Ishikawa (cell line): ENCODE measurements at regions not wholly inside any gene's neighbourhood (a gene's known extent, or its start where the extent isn't known, plus 50 kb on each side); places are given as distances from the start of the nearest gene placed in this dataset.

ENCODE experiments used
- CEBPB ChIP-seq: IDR thresholded peaks from 2 replicates; pipeline ENCODE4 v1.6.1; 2012
- CREB1 ChIP-seq: IDR thresholded peaks from 2 replicates; pipeline ENCODE4 v1.6.1; 2012; ENCODE audit warnings: low read depth
- EGR1 ChIP-seq: IDR thresholded peaks from 2 replicates; pipeline ENCODE4 v1.6.1; 2012
- EP300 ChIP-seq: IDR thresholded peaks from 2 replicates; pipeline ENCODE4 v1.6.1; 2012; ENCODE audit warnings: borderline replicate concordance
- FOXM1 ChIP-seq: IDR thresholded peaks from 2 replicates; pipeline ENCODE4 v1.6.1; 2012; ENCODE audit warnings: low read depth, borderline replicate concordance
- NFIC ChIP-seq: IDR thresholded peaks from 2 replicates; pipeline ENCODE4 v1.6.1; 2012
- RAD21 ChIP-seq: IDR thresholded peaks from 2 replicates; pipeline ENCODE4 v1.6.1; 2012; ENCODE audit warnings: low read depth
- REST ChIP-seq: IDR thresholded peaks from 2 replicates; pipeline ENCODE4 v1.6.1; 2012; ENCODE audit warnings: low read depth, mild to moderate bottlenecking
- TAF1 ChIP-seq: IDR thresholded peaks from 2 replicates; pipeline ENCODE4 v1.6.1; 2012; ENCODE audit warnings: low read depth, mild to moderate bottlenecking
- TCF12 ChIP-seq: IDR thresholded peaks from 2 replicates; pipeline ENCODE4 v1.6.1; 2012; ENCODE audit warnings: low read depth
- TEAD4 ChIP-seq: IDR thresholded peaks from 2 replicates; pipeline ENCODE4 v1.6.1; 2012
- YY1 ChIP-seq: IDR thresholded peaks from 2 replicates; pipeline ENCODE4 v1.6.1; 2012; ENCODE audit warnings: low read depth
- ZBTB7A ChIP-seq: IDR thresholded peaks from 2 replicates; pipeline ENCODE4 v1.6.1; 2012; ENCODE audit warnings: low read depth
- TF ChIP-seq, protein P1 (sequence below): IDR thresholded peaks from 2 replicates; pipeline ENCODE4 v1.6.1; 2012
- TF ChIP-seq, protein P2 (sequence below): IDR thresholded peaks from 2 replicates; pipeline ENCODE4 v1.6.1; 2012

DNA sequence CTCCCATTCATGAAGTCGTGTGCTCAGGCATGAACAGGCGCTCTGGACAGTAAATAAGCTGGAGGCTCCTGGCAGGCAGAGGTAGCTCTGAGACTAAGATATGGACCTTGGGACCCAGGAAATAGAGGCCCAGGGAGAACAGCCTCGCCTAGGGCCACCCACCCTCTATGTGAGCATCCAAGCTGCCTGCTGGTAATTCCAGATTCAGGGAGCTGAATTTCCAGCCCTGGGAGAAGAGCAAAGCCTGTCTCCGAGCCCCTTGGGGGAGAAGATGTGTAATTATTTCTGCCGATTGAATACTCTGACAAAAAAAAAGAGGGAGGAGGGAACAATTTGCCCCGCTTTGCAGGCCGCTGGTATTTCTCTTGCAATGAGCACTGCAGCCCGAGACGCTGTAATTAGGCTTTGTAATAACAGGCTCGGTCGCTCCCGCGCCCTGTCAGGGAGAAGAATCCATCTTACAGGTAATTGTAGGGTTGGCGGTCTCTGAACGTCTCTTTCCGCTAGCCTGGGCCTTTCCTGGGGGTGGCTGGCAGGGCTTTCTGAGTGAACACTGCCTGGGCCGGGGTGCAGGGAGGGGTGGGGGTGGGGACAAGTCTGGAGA is 131.5 kb downstream of the WNT7A start:
- TF ChIP-seq FOXM1 (no peak), RAD21 (no peak)

DNA sequence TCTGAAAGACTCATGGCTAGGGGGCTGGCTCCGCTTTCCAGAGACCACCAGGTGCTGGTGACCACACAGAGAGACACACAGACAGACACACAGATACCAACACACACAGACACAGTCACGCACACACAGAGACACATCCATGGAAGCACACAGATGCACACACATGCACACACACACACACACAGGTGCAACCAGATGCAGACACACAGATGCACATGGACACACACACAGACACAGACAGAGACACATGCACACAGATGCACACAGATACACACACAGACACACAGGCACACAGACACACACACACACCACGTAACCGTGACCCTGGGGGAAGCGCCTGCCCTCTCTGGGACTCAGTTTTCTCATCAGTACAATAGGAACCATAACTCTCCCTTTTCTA is 132.2 kb downstream of the WNT7A start:
- TF ChIP-seq, protein P1, sequence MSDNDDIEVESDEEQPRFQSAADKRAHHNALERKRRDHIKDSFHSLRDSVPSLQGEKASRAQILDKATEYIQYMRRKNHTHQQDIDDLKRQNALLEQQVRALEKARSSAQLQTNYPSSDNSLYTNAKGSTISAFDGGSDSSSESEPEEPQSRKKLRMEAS: no peak
- TF ChIP-seq YY1: no peak
- no peak for TF ChIP-seq NFIC
- no peak for TF ChIP-seq CEBPB

DNA sequence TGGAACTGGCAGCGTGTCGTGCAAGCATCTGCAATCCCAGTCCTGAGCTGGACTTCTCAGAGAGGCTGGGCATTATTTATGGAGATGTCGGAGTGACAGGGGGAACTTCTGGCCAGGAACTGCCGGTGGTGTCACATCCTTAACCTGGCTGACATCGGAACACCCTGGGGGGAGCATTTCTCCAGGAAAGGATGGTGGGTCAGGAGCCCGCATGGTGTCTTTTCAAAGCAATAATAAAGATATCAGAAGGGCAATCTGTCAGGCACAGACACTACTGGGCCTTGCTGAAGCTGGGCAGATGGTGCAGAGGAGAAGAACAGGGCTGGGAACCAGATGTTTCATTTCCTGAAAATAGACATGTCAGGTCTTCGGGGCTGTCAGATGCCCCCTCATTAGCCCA is 133.5 kb downstream of the WNT7A start:
- TF ChIP-seq TAF1: no peak
- TF ChIP-seq CEBPB: no peak
- TF ChIP-seq, protein P2, sequence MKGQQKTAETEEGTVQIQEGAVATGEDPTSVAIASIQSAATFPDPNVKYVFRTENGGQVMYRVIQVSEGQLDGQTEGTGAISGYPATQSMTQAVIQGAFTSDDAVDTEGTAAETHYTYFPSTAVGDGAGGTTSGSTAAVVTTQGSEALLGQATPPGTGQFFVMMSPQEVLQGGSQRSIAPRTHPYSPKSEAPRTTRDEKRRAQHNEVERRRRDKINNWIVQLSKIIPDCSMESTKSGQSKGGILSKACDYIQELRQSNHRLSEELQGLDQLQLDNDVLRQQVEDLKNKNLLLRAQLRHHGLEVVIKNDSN: no peak
- no peak for TF ChIP-seq EGR1
- no peak for TF ChIP-seq REST
- no peak for TF ChIP-seq ZBTB7A
- TF ChIP-seq YY1: no peak
- no peak for TF ChIP-seq TEAD4

GRCh38 chr3:13745636-13746035 is 134.2 kb downstream of the WNT7A start:
- no peak for TF ChIP-seq CREB1
- TF ChIP-seq ZBTB7A: no peak
- TF ChIP-seq EP300: no peak
- no peak for TF ChIP-seq CEBPB
- TF ChIP-seq, protein P2: no peak
- TF ChIP-seq, protein P1: no peak
- TF ChIP-seq REST: no peak

GRCh38 chr3:13740795-13741194 is 139.1 kb downstream of the WNT7A start:
- TF ChIP-seq FOXM1 (no peak), ZBTB7A (no peak)

DNA sequence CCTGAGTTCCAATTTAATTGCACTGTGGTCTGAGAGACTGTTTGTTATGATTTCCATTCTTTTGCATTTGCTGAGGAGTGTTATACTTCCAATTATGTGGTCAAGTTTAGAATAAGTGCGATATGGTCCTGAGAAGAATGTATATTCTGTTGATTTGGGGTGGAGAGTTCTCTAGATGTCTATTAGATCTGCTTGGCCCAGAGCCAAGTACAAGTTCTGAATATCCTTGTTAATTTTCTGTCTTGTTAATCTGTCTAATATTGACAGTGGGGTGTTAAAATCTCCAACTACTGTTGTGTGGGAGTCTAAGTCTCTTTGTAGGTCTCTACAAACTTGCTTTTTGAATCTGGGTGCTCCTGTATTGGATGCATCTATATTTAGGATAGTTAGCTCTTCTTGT is 146.1 kb downstream of the WNT7A start:
- TF ChIP-seq NFIC: 0 out of 2 replicates have a peak, but pooled peaks have one; percentile 18

- TF ChIP-seq CREB1: no peak
- no peak for TF ChIP-seq EGR1
- TF ChIP-seq CEBPB: no peak
These were observed 151.4 kb downstream of the WNT7A start for GRCh38 chr3:13728487-13728886.

- TF ChIP-seq NFIC (no peak), EP300 (no peak), TEAD4 (no peak), TAF1 (no peak), REST (no peak), RAD21 (no peak), EGR1 (no peak), TCF12 (no peak), CREB1 (no peak), ZBTB7A (no peak), YY1 (no peak), CEBPB (no peak), FOXM1 (no peak)
- TF ChIP-seq, protein P1: no peak
- TF ChIP-seq, protein P2: no peak
These were observed 152.0 kb downstream of the WNT7A start for GRCh38 chr3:13727890-13728289.
